Fibroblast of lung (primary cell): ENCODE measurements at regions not wholly inside any gene's neighbourhood (a gene's known extent, or its start where the extent isn't known, plus 50 kb on each side); places are given as distances from the start of the nearest gene placed in this dataset.

Source experiments
- DNase-seq, 2 donors: peaks; one replicate each; pipeline versions ENCODE4 v3.0.0 to v3.0.0-alpha.2; 2010; ENCODE audit warnings: low read depth in 2 of 2
- H2AFZ ChIP-seq: 2 replicates; pipeline ENCODE4 v1.5.1; 2012; ENCODE audit warnings: low read length, control low read depth, inconsistent platforms
- H3K27ac ChIP-seq: 2 replicates; pipeline ENCODE4 v1.5.1; 2011; ENCODE audit warnings: low read length, control low read depth; ENCODE audit not compliant: insufficient read depth
- H3K27me3 ChIP-seq: 2 replicates; pipeline ENCODE4 v1.5.1; 2011; ENCODE audit warnings: mild to moderate bottlenecking, low read length; ENCODE audit not compliant: control insufficient read depth, insufficient read depth
- H3K36me3 ChIP-seq: 2 replicates; pipeline ENCODE4 v1.5.1; 2011; ENCODE audit warnings: low read length; ENCODE audit not compliant: control insufficient read depth, insufficient read depth
- H3K4me1 ChIP-seq: 2 replicates; pipeline ENCODE4 v1.5.1; 2011; ENCODE audit warnings: low read length; ENCODE audit not compliant: control insufficient read depth, insufficient read depth; ENCODE audit errors: extremely low read depth
- H3K4me2 ChIP-seq: 2 replicates; pipeline ENCODE4 v1.5.1; 2011; ENCODE audit warnings: low read length, control low read depth; ENCODE audit not compliant: insufficient read depth; ENCODE audit errors: extremely low read depth
- H3K4me3 ChIP-seq, 4 experiments: fragments of 200-600 bp in 1 of 4; sonication (generic) in 1 of 4; replicated peaks in 1 of 4; 2 replicates each; pipeline ENCODE4 v1.5.1; 2011 to 2016; ENCODE audit warnings: low read length in 4 of 4, low read depth in 3 of 4, mild to moderate bottlenecking in 3 of 4, control low read depth in 2 of 4, inconsistent platforms in 1 of 4, mixed read lengths in 1 of 4; ENCODE audit not compliant: insufficient read depth in 1 of 4; ENCODE audit errors: control extremely low read depth in 1 of 4
- H3K79me2 ChIP-seq: 2 replicates; pipeline ENCODE4 v1.5.1; 2012; ENCODE audit warnings: mild to moderate bottlenecking, low read length, inconsistent platforms; ENCODE audit not compliant: control insufficient read depth, insufficient read depth
- H3K9ac ChIP-seq: 2 replicates; pipeline ENCODE4 v1.5.1; 2011; ENCODE audit warnings: mild to moderate bottlenecking, low read length, control low read depth; ENCODE audit not compliant: insufficient read depth
- H3K9me3 ChIP-seq: 2 replicates; pipeline ENCODE4 v1.5.1; 2012; ENCODE audit warnings: low read depth, low read length; ENCODE audit not compliant: control insufficient read depth, insufficient read depth
- H4K20me1 ChIP-seq: 2 replicates; pipeline ENCODE4 v1.5.1; 2011; ENCODE audit warnings: low read length; ENCODE audit not compliant: control insufficient read depth, insufficient read depth; ENCODE audit errors: extremely low read depth
- CTCF ChIP-seq, 2 donors: IDR thresholded peaks in 1 of 2; conservative IDR thresholded peaks in 1 of 2; 1 replicate in 1 of 2; 2 replicates in 1 of 2; pipeline ENCODE4 v1.5.1; 2011 to 2012; ENCODE audit warnings: low read length in 2 of 2, control low read depth in 1 of 2, inconsistent platforms in 1 of 2, low read depth in 1 of 2, mild to moderate bottlenecking in 1 of 2
- EZH2 ChIP-seq: IDR thresholded peaks from 2 replicates; pipeline ENCODE4 v1.5.1; 2012; ENCODE audit warnings: low read length, control low read depth, mild to moderate bottlenecking; ENCODE audit errors: missing control alignments

- no peak overlapping the region for H3K9ac ChIP-seq
- H3K27me3 ChIP-seq = no peaks in the 10 kb centered on the region
- H3K4me3 ChIP-seq = peak overlapping the region in 1 of 4 experiments; percentile 11
- H3K27ac ChIP-seq = no peak overlapping the region
- TF ChIP-seq EZH2 = no peak
- no peak for TF ChIP-seq CTCF (conservative IDR thresholded peaks at IDR 0.05 in 1 of 2, IDR thresholded peaks at IDR 0.05 in 1 of 2; ENCODE audit: low read depth in 1 of 2, low read length in 2 of 2)
- H3K4me2 ChIP-seq = peak overlapping the region; percentile 63
- H2AFZ ChIP-seq = no peak overlapping the region
- H3K9me3 ChIP-seq = no peaks in the 10 kb centered on the region
- no peaks in the 10 kb centered on the region for H3K79me2 ChIP-seq
- H3K4me1 ChIP-seq = no peaks in the 10 kb centered on the region
- H3K36me3 ChIP-seq = no peaks in the 10 kb centered on the region
- H4K20me1 ChIP-seq = no peaks in the 10 kb centered on the region
- DNase-seq = peak; percentile 29 to 73
Measured at GRCh38 chr21:16085421-16085820, 355.6 kb downstream of the USP25 start.

- H2AFZ ChIP-seq = peak overlapping the region; percentile 1
- peak overlapping the region; percentile 18 for H3K4me2 ChIP-seq
- no peaks in the 10 kb centered on the region for H3K27me3 ChIP-seq
- DNase-seq = no peak
- H4K20me1 ChIP-seq = no peaks in the 10 kb centered on the region
- TF ChIP-seq EZH2 (no peak), CTCF (conservative IDR thresholded peaks at IDR 0.05 in 1 of 2, IDR thresholded peaks at IDR 0.05 in 1 of 2; ENCODE audit: low read depth in 1 of 2, low read length in 2 of 2) (no peak)
- H3K9me3 ChIP-seq = no peaks in the 10 kb centered on the region
- no peak overlapping the region for H3K27ac ChIP-seq
- H3K36me3 ChIP-seq = no peaks in the 10 kb centered on the region
- no peak overlapping the region for H3K4me3 ChIP-seq
- H3K79me2 ChIP-seq = no peaks in the 10 kb centered on the region
- H3K4me1 ChIP-seq = no peaks in the 10 kb centered on the region
- no peak overlapping the region for H3K9ac ChIP-seq
Measured at GRCh38 chr21:16086121-16086520, 356.3 kb downstream of the USP25 start.

- TF ChIP-seq EZH2 (no peak), CTCF (conservative IDR thresholded peaks at IDR 0.05 in 1 of 2, IDR thresholded peaks at IDR 0.05 in 1 of 2; ENCODE audit: low read depth in 1 of 2, low read length in 2 of 2) (no peak)
- Histone ChIP-seq H3K9me3 (no peaks in the 10 kb centered on the region), H4K20me1 (no peaks in the 10 kb centered on the region), H3K79me2 (no peaks in the 10 kb centered on the region), H3K27me3 (no peaks in the 10 kb centered on the region), H3K4me3 (no peak overlapping the region), H3K4me1 (no peaks in the 10 kb centered on the region), H3K27ac (no peak overlapping the region), H3K36me3 (no peaks in the 10 kb centered on the region), H3K4me2 (no peak overlapping the region), H3K9ac (no peak overlapping the region), H2AFZ (no peak overlapping the region)
- no peak for DNase-seq
Measured at GRCh38 chr21:16086936-16087335, 357.2 kb downstream of the USP25 start.
